ENCODE measurements at regions not wholly inside any gene's neighbourhood (a gene's known extent, or its start where the extent isn't known, plus 50 kb on each side); places are given as distances from the start of the nearest gene placed in this dataset.

DNA sequence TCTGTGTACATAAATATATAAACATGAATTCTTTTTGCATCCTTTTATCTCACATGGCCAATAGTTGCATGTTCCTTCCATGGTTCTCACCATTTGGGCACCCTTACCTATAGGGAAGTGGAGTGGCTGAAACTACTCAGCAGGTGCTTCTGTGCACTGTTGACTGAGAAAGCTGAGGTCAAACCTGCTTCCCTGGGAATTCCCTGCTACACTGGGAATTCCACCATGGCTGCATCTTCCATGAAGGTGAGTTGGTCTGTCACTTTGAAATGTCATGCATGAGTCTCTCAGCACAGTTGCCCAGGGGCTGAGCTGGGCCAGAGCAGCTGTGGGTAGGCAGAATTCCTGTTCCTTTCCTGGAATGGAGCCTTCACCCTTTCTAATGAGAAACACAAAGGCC, 193.8 kb upstream of the PRSS16 start:
- no peak for DNase-seq

DNA sequence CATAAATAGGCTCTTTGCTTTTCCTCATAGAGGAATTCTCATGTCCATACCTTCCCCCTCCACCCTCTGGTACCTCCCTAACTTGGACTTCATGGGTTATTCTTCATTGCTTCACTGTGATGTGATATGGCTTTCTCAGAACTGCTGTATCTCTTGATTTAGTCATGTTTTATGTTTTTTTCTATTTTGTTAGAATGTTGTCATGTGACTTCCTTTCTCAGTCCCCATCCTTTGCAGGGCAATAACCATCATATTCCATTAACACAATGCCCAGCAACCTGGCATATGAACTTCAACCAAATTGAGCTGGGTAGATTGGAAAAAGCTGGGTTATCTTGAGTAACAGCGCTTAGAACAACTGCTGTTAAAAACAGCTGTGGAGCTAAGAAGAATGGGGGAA, 190.9 kb upstream of the PRSS16 start:
- no peak for DNase-seq

DNA sequence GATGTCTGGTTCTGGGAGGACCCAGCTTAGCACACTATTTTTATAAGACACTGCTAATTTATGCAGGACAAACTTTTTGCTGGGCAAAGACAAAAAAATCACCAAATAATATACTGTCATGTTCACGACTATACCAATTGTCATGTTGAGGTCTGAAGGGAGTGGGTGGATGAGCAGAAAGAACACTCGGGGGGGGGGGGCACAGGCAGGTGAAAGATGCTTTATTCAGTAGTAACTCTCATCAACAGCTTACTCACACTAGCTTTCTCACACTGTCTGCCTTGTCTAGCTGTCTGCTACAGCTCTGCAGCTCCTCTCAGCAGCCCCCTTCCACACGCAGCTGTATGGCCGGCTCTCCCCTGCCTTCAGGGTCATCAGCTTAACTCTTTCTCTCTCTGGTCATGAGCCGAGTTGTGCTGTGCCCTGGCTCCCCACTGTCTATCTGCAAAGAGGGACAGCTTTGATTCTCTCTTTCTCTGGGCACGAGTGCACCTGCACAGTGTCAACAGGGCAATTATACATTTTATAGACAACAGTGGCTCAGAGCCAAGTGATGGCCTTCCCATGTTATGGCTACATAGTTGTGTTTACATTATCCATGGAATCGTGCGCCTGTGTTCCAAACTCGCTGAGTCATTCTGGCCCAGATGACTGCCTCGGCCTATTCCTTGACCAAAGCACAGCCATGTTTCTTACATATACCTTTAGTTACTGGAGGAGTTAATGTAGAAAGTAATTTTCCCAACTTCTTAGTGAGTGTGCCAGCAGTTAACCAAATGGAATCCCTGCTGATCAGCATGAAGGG, 187.7 kb upstream of the PRSS16 start:
- no peak for DNase-seq

DNA sequence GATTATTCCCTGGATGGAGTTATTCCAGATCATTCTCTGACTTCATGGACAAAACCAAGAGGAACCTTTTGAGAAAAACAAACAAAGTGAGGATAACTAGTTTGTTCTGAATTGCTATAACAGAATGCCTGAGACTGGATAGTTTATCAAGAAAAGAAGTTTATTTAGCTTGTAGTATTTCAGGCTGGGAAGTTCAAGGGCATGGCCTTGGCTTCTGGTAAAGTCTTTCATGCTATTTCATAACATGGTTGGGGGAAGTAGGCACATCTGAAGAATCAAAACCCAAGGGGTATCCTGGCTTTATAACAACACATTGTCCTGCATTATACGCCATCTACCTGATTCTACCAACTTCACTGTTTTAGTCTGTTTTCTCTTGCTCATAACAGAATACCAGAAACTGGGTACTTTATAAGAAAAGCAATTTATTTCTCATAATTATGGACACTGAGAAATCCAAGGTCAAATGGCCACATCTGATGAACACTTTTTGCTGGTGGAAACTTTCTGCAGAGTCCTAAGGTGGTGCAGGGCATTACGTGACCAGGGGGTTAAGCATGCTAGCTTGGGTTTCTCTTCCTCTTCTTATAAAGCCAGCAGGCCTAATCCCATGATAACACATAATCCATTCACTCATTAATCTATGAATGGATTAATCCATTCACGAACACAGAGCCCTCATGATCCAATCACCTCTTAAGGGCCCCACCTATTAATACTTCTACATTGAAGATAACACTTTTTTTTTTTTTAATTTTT, 186.1 kb upstream of the PRSS16 start:
- no peak for DNase-seq

DNA sequence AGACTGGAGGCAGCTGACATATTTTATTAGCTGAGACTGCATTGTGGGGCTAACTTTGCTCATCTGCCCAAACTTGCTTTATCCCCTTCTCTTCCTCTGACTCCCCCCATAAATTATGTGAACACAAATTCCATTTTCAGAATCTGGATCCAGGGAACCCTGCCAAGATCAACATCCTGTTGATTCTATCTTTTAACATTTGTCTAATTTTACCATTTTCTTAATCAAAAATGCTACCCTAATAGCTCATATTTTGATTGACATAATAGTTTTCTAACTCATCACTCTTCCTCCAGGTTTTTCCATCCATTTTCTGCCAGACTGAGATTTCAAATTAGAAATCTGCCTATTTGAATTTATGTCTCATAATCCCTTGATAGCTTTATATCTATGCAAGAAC, 184.7 kb upstream of the PRSS16 start:
- no peak for DNase-seq

DNA sequence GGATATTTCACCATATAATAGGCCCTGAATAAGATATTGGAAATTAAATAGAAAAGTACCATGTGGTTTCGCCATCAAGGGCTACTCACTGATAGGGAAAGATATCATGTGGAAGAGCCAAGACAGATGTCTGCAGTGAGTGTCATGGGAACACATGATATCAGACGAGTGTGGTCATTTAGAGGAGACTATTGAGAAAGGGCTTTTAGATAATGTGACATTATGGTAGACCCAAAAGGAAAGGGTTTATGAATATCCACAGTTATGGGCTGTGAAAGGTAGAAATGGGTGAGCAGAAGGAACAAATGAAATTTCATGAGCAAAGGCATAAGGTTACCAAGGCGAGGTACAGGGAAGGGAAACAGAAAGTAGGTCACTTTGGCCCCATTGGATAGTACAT, 182.3 kb upstream of the PRSS16 start:
- DNase-seq = no peak

DNA sequence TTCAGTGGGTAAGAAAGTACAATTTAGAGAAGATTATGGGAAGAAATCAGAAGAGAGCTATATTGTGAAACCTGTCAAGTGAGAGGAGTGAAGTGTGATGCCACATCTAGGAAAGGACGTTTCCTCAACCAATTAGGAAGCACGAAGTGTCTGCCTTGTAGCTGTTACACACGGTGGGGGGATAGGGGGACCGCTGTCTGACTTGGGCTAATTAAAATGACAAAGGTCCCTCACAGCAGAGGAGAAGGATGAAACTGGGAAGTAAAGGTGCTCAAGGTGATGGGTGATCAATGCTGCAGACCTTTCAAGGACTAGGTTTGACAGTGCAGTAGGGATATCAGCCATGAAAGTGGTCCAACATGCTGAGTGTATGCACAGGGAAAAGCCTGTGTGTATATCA, 181.1 kb upstream of the PRSS16 start:
- DNase-seq = no peak

DNA sequence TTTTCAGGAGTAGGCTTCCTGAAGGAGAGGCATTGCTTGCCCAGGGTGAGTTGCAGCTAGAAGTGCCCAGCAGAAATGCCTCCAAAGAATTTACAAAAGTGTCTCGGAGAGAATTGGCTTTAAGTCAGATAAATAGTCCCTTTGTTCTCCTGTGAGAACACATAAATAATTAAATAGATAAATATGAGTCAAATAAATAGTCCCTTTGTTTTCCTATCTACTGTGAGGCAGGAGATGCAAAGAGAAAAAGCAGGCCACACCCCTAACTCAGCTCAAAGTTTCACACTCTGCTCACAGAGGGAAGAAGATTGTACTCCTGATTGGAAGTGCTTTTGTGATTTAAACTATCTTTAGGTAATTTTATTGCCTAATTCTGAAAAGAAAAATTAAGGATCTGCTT, 180.7 kb upstream of the PRSS16 start:
- DNase-seq = no peak

DNA sequence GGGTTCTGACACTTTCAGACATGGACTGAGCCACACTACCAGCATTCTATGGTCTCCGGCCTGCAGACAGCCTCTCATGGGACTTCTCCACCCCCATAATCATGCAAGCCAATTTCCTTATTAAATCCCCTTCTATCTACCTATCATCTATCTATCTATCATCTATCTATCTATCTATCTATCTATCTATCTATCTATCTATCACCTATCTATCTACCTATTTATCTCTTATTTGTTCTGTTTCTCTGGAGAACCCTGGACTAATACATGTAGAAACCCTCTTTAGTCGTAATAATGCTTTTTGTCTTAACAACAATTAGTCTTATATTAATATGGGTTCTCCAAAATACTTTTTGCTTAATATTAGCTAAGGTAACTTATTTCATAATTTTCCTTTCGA, 174.1 kb upstream of the PRSS16 start:
- no peak for DNase-seq

DNA sequence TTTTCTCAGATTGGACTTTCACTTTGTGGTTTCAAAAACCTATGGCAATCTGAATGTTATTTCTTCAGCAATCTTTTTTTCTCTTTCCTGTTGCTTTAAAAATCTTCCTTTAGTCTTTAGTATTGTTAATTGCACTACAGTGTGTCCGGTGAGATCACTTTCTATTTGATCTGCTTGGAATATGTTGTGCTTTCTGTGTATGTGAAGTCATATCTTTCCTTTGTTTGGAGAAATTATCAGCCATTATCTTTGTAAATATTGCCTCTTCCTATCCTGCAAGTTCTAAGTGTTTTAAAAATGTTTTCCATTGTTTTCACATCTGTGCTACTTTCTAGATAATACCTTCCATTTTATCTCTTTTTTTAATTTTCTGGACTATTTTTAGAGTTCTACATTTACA, 171.4 kb upstream of the PRSS16 start:
- DNase-seq = no peak

DNA sequence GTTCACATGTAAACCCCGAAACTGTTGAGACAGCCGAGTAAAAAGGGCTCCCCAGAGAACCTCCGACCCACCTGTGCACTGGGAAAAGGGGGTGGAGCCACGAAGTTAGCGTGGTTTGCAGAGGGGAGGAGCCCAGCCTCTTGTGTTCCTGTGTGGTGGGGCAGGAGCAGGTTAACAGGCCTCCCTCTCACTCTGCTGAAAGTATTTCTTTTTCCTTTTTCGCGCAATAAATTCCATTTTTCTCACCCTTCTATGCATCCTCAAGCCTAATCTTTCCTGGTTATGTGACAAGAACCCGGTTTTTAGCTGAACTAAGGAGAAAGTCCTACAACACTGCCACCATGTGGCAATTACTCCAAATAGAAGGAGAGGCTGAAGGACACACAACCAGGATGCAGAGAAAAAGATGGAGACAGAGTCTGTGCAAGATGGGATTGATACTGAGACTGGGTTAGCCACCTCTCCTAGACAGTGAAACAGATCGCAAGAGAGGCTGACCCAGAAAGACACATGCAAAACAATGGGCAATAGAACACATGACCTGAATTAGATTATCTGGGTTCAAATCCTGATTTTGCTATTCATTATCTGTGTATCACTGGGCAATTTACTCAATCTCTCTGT, 168.7 kb upstream of the PRSS16 start:
- DNase-seq = peak; percentile 58 to 72 (median 69)

DNA sequence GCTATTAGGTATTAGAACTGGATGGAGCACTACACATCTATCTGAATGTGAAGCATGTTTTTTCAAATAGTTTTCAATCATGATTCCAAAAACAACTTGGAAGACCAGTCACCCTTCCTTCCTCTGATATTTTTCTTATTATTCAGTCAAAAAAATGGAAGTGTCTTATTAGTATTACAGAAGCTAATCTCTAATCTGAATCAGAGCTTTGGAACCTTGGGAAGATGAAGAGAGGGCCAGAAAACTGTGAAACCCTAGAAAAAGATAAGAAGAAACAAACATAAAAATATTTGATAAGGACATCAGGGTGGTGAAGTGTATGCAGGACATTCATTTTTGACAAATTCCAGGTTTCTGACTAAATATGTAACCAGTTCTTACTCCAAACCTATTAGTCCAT, 166.3 kb upstream of the PRSS16 start:
- DNase-seq = no peak

DNA sequence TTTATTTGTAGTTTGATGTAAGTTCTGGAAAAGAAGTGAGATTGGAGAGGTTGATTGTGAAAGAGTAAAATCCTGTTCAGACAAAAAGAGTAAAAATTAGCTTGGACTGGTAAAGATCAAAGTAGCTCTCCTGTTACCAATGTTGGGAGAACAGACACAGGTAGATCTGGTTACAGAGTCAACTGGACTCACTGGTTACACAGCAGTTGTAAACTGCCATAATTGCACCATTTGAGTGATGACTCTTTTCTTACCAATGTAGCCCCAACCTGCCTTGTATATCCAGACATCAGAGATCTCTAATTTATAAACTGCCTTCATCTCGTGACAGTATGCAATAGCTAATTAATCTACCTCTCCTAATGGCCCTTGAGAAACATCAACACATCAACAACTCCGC, 165.6 kb upstream of the PRSS16 start:
- no peak for DNase-seq

DNA sequence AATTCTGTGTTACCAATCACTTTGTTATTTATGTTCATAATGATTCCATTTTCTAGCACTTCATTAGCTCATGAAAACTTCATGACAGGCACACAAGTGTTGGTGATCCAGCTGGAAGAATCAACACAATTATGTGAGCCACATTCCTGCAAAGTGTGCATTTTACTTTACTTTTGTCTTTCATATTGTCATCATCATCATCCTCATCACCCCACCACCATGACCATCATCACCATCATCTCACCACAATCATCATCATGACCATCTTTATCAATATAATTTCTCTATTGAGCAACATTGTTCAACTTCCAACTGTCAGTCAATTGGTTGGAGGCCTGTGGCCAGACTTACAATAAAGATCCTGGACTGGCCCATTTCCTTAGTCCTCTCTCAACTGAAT, 159.4 kb upstream of the PRSS16 start:
- DNase-seq = no peak

DNA sequence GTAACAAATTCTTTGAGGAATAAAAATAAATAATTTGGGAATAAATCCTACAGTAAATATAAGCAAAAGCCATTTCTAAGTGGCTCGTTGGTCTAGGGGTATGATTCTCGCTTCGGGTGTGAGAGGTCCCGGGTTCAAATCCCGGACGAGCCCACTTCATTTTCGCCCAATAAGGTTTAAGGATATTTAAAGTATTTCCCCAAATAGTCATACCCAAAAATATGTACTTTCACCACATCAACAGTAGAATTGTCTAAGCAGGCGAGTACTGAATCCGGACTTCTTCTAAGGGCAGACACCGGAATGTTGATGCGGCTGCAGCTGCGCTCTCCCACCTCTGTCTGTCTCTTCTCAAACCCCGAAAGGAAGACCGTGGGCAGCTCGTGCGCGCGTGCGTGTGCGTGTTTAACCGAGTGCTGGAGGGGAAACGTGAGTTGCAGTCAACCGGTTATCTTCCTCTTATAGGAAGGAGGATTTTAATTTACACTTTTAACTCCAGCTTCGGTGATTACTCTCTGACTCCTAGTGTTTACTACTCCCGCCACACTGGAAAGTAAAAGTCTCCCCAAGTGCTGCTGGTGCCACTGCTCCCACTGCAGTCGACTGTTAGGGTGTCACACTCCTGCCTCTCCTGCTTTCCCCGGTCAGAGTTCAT, 155.7 kb upstream of the PRSS16 start:
- peak; percentile 31 to 46 (median 45) for DNase-seq

DNA sequence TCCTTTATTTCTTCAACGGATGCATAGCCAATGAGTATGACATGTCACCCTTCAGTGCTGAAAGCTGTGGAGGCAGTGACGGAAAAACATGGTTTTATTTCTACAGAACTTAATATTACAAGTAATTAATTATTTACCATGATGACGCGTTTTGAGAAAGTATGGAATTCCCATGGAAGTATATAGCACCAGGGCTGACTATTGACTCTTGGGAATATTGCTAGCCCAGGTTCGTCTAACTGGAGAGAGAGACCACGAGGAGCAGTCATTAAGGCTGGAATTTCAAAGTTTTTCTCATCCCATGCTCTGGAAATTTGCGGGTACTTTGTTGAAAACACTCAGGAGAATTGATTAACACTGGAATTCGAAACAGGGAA, 155.2 kb upstream of the PRSS16 start:
- no peak for DNase-seq

DNA sequence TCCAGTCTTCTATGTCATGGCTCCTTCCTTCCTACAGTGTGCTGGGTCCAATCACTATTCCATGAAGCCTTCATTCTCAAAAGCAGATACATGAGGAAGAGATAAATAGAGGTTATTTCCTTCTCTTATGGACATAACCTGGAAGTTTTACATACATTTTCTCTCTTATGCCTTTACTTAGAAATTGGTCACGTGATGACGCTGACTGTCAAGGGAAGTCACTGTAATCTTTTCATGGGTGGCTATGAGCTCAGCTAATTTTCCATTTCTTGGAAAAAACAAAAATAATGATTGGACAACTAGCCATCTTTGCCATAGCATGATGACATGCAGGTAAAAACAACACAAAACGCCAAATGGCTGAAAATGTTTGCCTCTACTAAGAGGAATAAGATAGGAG, 151.6 kb upstream of the PRSS16 start:
- no peak for DNase-seq

DNA sequence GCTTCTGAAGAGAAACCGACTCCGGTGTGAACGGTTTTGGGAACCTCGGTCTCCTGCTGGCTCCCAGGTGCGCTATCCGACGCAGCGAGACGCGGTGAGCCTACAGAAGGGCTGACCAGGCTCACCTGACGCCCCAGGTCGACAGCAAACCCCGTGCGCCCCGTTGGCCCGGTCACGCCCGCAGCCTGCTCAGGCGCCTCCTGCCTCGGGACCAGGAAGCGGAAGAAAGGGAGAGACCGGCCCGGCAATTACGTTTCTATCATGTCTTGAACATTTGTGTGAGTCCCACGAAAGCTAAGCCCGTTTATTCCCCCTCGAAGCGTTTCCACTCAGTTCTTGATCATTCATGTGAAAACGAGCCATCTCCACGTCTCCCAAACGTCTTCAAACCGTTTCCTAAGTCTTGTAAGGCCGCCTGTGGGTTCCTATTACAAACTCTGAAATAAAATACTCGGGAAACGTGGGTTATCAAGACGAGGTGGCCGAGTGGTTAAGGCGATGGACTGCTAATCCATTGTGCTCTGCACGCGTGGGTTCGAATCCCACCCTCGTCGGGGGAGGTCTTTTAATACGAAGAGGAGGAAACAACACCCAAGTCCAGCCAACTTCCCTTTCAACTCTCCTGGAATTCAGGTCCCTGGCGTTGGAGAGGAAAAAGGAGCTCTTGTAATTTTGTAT, 150.5 kb upstream of the PRSS16 start:
- DNase-seq = peak; percentile 42 to 47 (median 45)

DNA sequence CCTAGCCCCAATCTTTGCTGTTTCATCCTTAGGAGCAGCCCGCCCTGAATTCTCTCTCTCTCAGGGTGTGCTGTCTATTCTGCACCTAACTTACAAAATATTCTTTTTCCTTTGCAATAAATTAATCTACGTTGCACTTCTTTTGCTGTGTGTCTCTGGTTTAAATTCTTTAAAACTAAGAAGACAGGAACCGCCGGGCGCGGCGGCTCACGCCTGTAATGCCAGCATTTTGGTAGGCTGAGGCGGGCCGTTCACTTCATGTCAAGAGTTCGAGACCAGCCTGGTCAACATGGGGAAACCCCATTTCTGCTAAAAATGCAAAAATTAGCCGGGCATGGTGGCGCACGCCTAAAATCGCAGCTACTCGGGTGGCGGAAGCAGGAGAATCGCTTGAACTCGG, 148.5 kb upstream of the PRSS16 start:
- DNase-seq = no peak

DNA sequence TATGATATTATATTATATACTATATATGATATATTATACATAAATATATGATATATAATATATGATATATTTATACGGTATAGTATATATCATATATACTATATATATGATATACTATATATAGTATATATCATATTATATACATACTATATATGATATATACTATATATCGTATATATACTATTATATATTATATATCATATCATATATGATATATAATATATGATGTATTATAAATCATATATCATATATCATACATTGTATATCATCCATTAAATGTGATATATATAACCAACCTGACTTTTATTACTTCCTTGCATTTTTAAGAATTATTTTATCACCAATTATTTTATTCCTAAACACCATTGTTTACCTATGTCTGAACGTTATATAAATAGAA, 146.6 kb upstream of the PRSS16 start:
- no peak for DNase-seq

DNA sequence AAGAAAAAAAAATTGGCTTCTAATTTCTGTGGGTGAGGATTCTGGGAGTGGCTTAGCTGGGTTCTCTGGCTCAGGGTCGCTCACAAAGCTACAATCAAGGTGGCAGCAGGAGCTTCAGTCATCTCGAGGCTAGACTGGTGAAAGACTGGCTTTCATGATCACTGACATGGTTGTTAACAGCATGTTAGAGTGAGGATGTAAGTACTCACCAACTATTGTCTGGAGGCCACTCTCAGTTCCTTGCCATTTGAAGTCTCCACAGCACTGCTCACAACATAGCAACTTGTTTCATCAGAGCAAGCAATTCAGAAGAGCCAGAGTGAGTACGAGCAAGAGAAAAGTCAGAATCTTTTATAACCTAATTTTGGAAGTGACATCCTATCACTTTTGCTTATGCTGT, 145.7 kb upstream of the PRSS16 start:
- DNase-seq = no peak

DNA sequence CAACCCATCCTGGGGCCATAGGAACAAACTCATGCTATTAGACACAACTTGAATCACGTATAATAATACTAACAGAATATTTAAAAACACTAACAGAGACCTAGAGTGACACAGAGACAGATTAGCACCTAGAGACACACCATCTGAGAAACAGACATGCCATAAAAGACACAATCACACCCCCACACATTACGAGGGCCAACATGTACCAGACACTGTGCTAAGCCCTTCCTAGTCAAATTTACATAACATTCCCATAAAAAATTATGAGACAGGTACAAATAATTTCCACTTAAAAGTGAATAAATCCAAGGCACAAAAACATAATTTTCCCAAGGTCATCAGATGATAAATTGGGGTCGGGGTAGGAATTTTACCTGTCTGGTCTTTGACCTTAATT, 141.1 kb upstream of the PRSS16 start:
- DNase-seq = no peak

DNA sequence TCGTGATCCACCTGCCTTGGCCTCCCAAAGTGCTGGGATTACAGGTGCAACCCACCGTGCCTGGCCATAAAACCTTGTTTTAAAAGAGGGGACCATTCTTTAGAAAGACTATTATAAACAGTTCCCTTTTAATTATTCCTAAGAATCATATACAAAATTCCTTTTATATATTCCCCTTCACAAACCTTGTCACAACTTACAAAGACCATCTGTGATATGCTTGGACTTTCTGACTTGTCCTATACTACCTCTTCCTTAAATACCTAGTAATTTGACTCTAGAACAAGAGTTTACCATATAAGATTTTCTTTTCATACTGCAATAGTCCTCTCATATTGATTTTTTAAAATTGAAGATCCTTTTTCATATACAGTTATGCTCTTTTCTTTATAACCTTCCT, 135.8 kb upstream of the PRSS16 start:
- no peak for DNase-seq

Measured in suppressor macrophage treated with lipopolysaccharide for 1 hour (primary cell).